WTC11 (cell line): ENCODE measurements at regions not wholly inside any gene's neighbourhood (a gene's known extent, or its start where the extent isn't known, plus 50 kb on each side); places are given as distances from the start of the nearest gene placed in this dataset.

Experiments used
- ATAC-seq: fragments of 200-7000 bp; cut with Tn5 transposase; 2 replicates; pipeline ENCODE4 v1.10.0; 2021; ENCODE audit warnings: mild to moderate bottlenecking, moderate library complexity
- CTCF ChIA-PET: fragments of 300-600 bp; sonication (Branson Sonifier 250); formaldehyde crosslinking; loops from one replicate; lab custom pipeline; 2021; ENCODE audit warnings: antibody characterized with exemption; lab: Charles Lee
- POLR2A ChIA-PET: fragments of 350-600 bp; sonication (Branson Sonifier 250); formaldehyde crosslinking; loops from one replicate; lab custom pipeline; 2021; ENCODE audit warnings: antibody characterized with exemption; lab: Charles Lee
- DNase-seq: peaks from one replicate; pipeline ENCODE4 v3.0.0; 2021; ENCODE audit warnings: low spot score
- H3K27ac Mint-ChIP-seq: 2 replicates; pipeline ENCODE4 v1.8.0; 2021; ENCODE audit warnings: mixed read lengths
- H3K27me3 Mint-ChIP-seq: 2 replicates; pipeline ENCODE4 v1.8.0; 2021; ENCODE audit warnings: low read depth, mild to moderate bottlenecking, moderate library complexity, mixed read lengths
- H3K36me3 Mint-ChIP-seq: 2 replicates; pipeline ENCODE4 v1.8.0; 2021; ENCODE audit warnings: mixed read lengths
- H3K4me1 Mint-ChIP-seq: 2 replicates; pipeline ENCODE4 v1.8.0; 2022; ENCODE audit warnings: mixed read lengths
- H3K4me3 Mint-ChIP-seq: 2 replicates; pipeline ENCODE4 v1.8.0; 2021; ENCODE audit warnings: mild to moderate bottlenecking, moderate library complexity, mixed read lengths
- H3K9me3 Mint-ChIP-seq: 2 replicates; pipeline ENCODE4 v1.8.0; 2021; ENCODE audit warnings: mixed read lengths
- ARID4B ChIP-seq: sonication (generic); formaldehyde crosslinking; IDR thresholded peaks from 2 replicates; pipeline ENCODE4 v1.8.0; 2023; ENCODE audit warnings: missing genetic modification reagents, mild to moderate bottlenecking, borderline replicate concordance
- ATF3 ChIP-seq: sonication (generic); formaldehyde crosslinking; conservative IDR thresholded peaks from 2 replicates; pipeline ENCODE4 v1.8.1; 2022; ENCODE audit warnings: mild to moderate bottlenecking, missing genetic modification reagents
- CREB1 ChIP-seq: sonication (generic); formaldehyde crosslinking; IDR thresholded peaks from 2 replicates; pipeline ENCODE4 v1.8.0; 2023; ENCODE audit warnings: mild to moderate bottlenecking, missing genetic modification reagents
- EMX1 ChIP-seq: fragments of 250-450 bp; sonication (Bioruptor Pico); IDR thresholded peaks from 2 replicates; pipeline ENCODE4 v1.8.0; 2021; ENCODE audit warnings: mild to moderate bottlenecking
- ERG ChIP-seq: fragments of 250-450 bp; sonication (Bioruptor Pico); IDR thresholded peaks from 2 replicates; pipeline ENCODE4 v1.8.0; 2021; ENCODE audit warnings: mild to moderate bottlenecking
- FOXP1 ChIP-seq: sonication (generic); formaldehyde crosslinking; IDR thresholded peaks from 2 replicates; pipeline ENCODE4 v1.8.0; 2022; ENCODE audit warnings: missing genetic modification reagents, mild to moderate bottlenecking, moderate library complexity, borderline replicate concordance
- FOXP4 ChIP-seq: sonication (generic); formaldehyde crosslinking; IDR thresholded peaks from 2 replicates; pipeline ENCODE4 v1.8.0; 2022; ENCODE audit warnings: mild to moderate bottlenecking, missing genetic modification reagents
- GABPB1 ChIP-seq: sonication (generic); formaldehyde crosslinking; IDR thresholded peaks from 2 replicates; pipeline ENCODE4 v1.8.1; 2023; ENCODE audit warnings: mild to moderate bottlenecking, missing genetic modification reagents
- MXD4 ChIP-seq: fragments of 250-450 bp; sonication (Bioruptor Pico); IDR thresholded peaks from 2 replicates; pipeline ENCODE4 v1.8.0; 2021; ENCODE audit warnings: mild to moderate bottlenecking, moderate library complexity, borderline replicate concordance
- PRDM15 ChIP-seq: sonication (generic); formaldehyde crosslinking; IDR thresholded peaks from 2 replicates; pipeline ENCODE4 v1.8.0; 2022; ENCODE audit warnings: missing genetic modification reagents
- PREB ChIP-seq: sonication (generic); formaldehyde crosslinking; IDR thresholded peaks from 2 replicates; pipeline ENCODE4 v1.8.1; 2022; ENCODE audit warnings: mild to moderate bottlenecking, missing genetic modification reagents, moderate library complexity, borderline replicate concordance
- PRRX2 ChIP-seq: fragments of 250-450 bp; sonication (Bioruptor Pico); IDR thresholded peaks from 2 replicates; pipeline ENCODE4 v1.8.0; 2021; ENCODE audit warnings: mild to moderate bottlenecking
- RORB ChIP-seq: fragments of 250-450 bp; sonication (Bioruptor Pico); IDR thresholded peaks from 2 replicates; pipeline ENCODE4 v1.9.0; 2021; ENCODE audit warnings: mild to moderate bottlenecking
- SP1 ChIP-seq: sonication (generic); formaldehyde crosslinking; conservative IDR thresholded peaks from 2 replicates; pipeline ENCODE4 v1.8.1; 2022; ENCODE audit warnings: missing genetic modification reagents
- TEAD4 ChIP-seq: sonication (generic); formaldehyde crosslinking; IDR thresholded peaks from 2 replicates; pipeline ENCODE4 v1.8.0; 2022; ENCODE audit warnings: mild to moderate bottlenecking, missing genetic modification reagents
- ZNF219 ChIP-seq: sonication (generic); formaldehyde crosslinking; IDR thresholded peaks from 2 replicates; pipeline ENCODE4 v1.8.0; 2023; ENCODE audit warnings: missing genetic modification reagents, mild to moderate bottlenecking, borderline replicate concordance
- ZNF232 ChIP-seq: sonication (generic); formaldehyde crosslinking; IDR thresholded peaks from 2 replicates; pipeline ENCODE4 v1.8.0; 2022; ENCODE audit warnings: mild to moderate bottlenecking, missing genetic modification reagents
- ZNF532 ChIP-seq: fragments of 250-450 bp; sonication (Bioruptor Pico); IDR thresholded peaks from 2 replicates; pipeline ENCODE4 v1.9.0; 2021; ENCODE audit warnings: mild to moderate bottlenecking, borderline replicate concordance

- ATAC-seq (no peak), DNase-seq (no peak)
- H3K36me3 Mint-ChIP-seq = no peaks in the 10 kb centered on the region
- ChIA-PET POLR2A (no interaction called here), CTCF (no interaction called here)
- no peak for TF ChIP-seq ARID4B (CRISPR knock-in tag)
- TF ChIP-seq FOXP4 (CRISPR knock-in tag) = no peak
- TF ChIP-seq PRDM15 (CRISPR knock-in tag) = no peak
- TF ChIP-seq FOXP1 (CRISPR knock-in tag) = no peak
- no peak for TF ChIP-seq RORB (CRISPR knock-in tag)
- no peak for TF ChIP-seq PRRX2 (CRISPR knock-in tag)
- TF ChIP-seq ZNF232 (CRISPR knock-in tag) = no peak
- H3K4me3 Mint-ChIP-seq = no peak overlapping the region
- H3K27ac Mint-ChIP-seq = no peak overlapping the region
- H3K9me3 Mint-ChIP-seq = peaks cover 5% of the 10 kb centered on the region; the same call in 1 of the 2 replicates
- peaks cover 12% of the 10 kb centered on the region for H3K27me3 Mint-ChIP-seq
- H3K4me1 Mint-ChIP-seq = no peaks in the 10 kb centered on the region
These were observed 287.7 kb downstream of the DSC3 start for GRCh38 chr18:30754846-30755245.

- ATAC-seq (no peak), DNase-seq (no peak)
- Mint-ChIP-seq H3K4me1 (peaks cover 19% of the 10 kb centered on the region), H3K27me3 (peaks cover 4% of the 10 kb centered on the region), H3K27ac (no peak overlapping the region), H3K36me3 (no peaks in the 10 kb centered on the region), H3K4me3 (no peak overlapping the region), H3K9me3 (peaks cover 4% of the 10 kb centered on the region; the same call in 1 of the 2 replicates)
- POLR2A ChIA-PET = no interaction called here
- no peak for TF ChIP-seq EMX1
- TF ChIP-seq PREB (CRISPR knock-in tag) = no peak
- no peak for TF ChIP-seq MXD4 (CRISPR knock-in tag)
- TF ChIP-seq TEAD4 (CRISPR knock-in tag) = no peak
- no peak for TF ChIP-seq ATF3 (CRISPR knock-in tag)
- TF ChIP-seq ZNF532 (CRISPR knock-in tag) = no peak
- TF ChIP-seq ZNF219 (CRISPR knock-in tag) = no peak
- no peak for TF ChIP-seq GABPB1 (CRISPR knock-in tag)
- no peak for TF ChIP-seq CREB1 (CRISPR knock-in tag)
- no peak for TF ChIP-seq ERG (CRISPR knock-in tag)
- TF ChIP-seq SP1 (CRISPR knock-in tag) = no peak
- CTCF ChIA-PET = no interaction called here
These were observed 294.0 kb downstream of the DSC3 start for GRCh38 chr18:30748541-30748940.
